Osteocyte (in vitro differentiated cells): ENCODE measurements at regions not wholly inside any gene's neighbourhood (a gene's known extent, or its start where the extent isn't known, plus 50 kb on each side); places are given as distances from the start of the nearest gene placed in this dataset.
"Not testable (repeated sequence)": the region's sequence is repeated elsewhere in the genome, so short reads cannot be mapped to it uniquely, and the experiment has no call there.

ENCODE experiments used
- DNase-seq: peaks from one replicate; pipeline ENCODE4 v3.0.0; 2021; ENCODE audit warnings: mixed read lengths; ENCODE audit not compliant: unreplicated experiment; ENCODE audit errors: extremely low spot score
- H3K27ac Mint-ChIP-seq: one replicate; pipeline ENCODE4 v1.8.0; 2021; ENCODE audit warnings: mild to moderate bottlenecking, mixed read lengths; ENCODE audit not compliant: unreplicated experiment
- H3K27me3 Mint-ChIP-seq: one replicate; pipeline ENCODE4 v1.8.0; 2021; ENCODE audit warnings: mixed read lengths; ENCODE audit not compliant: unreplicated experiment
- H3K36me3 Mint-ChIP-seq: one replicate; pipeline ENCODE4 v1.8.0; 2021; ENCODE audit warnings: mixed read lengths; ENCODE audit not compliant: unreplicated experiment
- H3K4me1 Mint-ChIP-seq: one replicate; pipeline ENCODE4 v1.8.0; 2021; ENCODE audit warnings: mixed read lengths; ENCODE audit not compliant: unreplicated experiment
- H3K4me3 Mint-ChIP-seq: one replicate; pipeline ENCODE4 v1.8.0; 2021; ENCODE audit warnings: mild to moderate bottlenecking, moderate library complexity, mixed read lengths; ENCODE audit not compliant: unreplicated experiment
- H3K9me3 Mint-ChIP-seq: one replicate; pipeline ENCODE4 v1.8.0; 2021; ENCODE audit warnings: mixed read lengths; ENCODE audit not compliant: unreplicated experiment
- CTCF ChIP-seq: fragments of 200-600 bp; sonication (generic); IDR thresholded peaks from 2 replicates; pipeline ENCODE4 v1.5.0; 2021; ENCODE audit warnings: antibody characterized with exemption, mild to moderate bottlenecking, moderate library complexity

DNA sequence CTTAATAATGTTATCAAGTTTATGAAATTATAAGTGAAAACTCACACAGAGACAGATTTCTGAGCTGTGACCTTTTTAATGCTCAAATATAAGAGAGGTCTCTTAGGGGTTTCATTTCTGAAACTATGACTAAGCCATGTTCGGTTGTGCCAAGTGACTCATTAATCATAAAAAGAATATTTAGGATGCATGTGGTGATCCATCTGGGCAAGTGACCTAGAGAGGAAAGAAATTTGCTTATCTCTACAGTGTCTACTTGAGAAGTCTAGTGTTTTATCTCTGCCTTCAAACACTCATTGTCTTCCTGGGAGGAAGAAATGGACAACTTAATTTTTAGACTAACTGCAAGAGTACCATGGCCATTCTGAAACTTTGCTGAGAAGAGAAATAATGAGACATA lies 545.3 kb upstream of the GRID2 start:
- no peak for DNase-seq
- H3K4me3 Mint-ChIP-seq: no peak overlapping the region
- H3K4me1 Mint-ChIP-seq: no peaks in the 10 kb centered on the region
- no peaks in the 10 kb centered on the region for H3K9me3 Mint-ChIP-seq
- H3K27ac Mint-ChIP-seq: no peak overlapping the region
- no peaks in the 10 kb centered on the region for H3K36me3 Mint-ChIP-seq
- no peaks in the 10 kb centered on the region for H3K27me3 Mint-ChIP-seq
- TF ChIP-seq CTCF: no peak

GRCh38 chr4:91764085-91764484 lies 539.7 kb upstream of the GRID2 start:
- no peaks in the 10 kb centered on the region for H3K36me3 Mint-ChIP-seq
- TF ChIP-seq CTCF: no peak
- no peaks in the 10 kb centered on the region for H3K9me3 Mint-ChIP-seq
- no peak overlapping the region for H3K27ac Mint-ChIP-seq
- H3K4me1 Mint-ChIP-seq: no peaks in the 10 kb centered on the region
- H3K4me3 Mint-ChIP-seq: no peak overlapping the region
- no peaks in the 10 kb centered on the region for H3K27me3 Mint-ChIP-seq
- no peak for DNase-seq

- Mint-ChIP-seq H3K36me3 (no peaks in the 10 kb centered on the region), H3K9me3 (peaks cover 26% of the 10 kb centered on the region), H3K4me1 (no peaks in the 10 kb centered on the region), H3K4me3 (no peak overlapping the region), H3K27me3 (no peaks in the 10 kb centered on the region), H3K27ac (no peak overlapping the region)
- no peak for DNase-seq
- TF ChIP-seq CTCF: no peak
These were observed 533.9 kb upstream of the GRID2 start for GRCh38 chr4:91769912-91770311.

DNA sequence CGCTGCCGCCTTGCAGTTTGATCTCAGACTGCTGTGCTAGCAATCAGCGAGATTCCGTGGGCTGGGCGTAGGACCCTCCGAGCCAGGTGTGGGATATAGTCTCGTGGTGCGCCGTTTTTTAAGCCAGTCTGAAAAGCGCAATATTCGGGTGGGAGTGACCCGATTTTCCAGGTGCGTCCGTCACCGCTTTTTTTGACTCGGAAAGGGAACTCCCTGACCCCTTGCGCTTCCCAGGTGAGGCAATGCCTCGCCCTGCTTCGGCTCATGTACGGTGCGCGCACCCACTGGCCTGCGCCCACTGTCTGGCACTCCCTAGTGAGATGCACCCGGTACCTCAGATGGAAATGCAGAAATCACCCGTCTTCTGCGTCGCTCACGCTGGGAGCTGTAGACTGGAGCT lies 512.1 kb upstream of the GRID2 start:
- not testable (repeated sequence) for H3K27me3 Mint-ChIP-seq, H3K27ac Mint-ChIP-seq, H3K4me1 Mint-ChIP-seq, DNase-seq, H3K36me3 Mint-ChIP-seq, H3K9me3 Mint-ChIP-seq
- H3K4me3 Mint-ChIP-seq: peak overlapping the region; percentile 69

GRCh38 chr4:91795947-91796346 lies 507.8 kb upstream of the GRID2 start:
- Mint-ChIP-seq H3K4me1 (no peaks in the 10 kb centered on the region), H3K27me3 (no peaks in the 10 kb centered on the region), H3K36me3 (no peaks in the 10 kb centered on the region), H3K9me3 (peaks cover 21% of the 10 kb centered on the region), H3K27ac (no peak overlapping the region), H3K4me3 (no peak overlapping the region)
- DNase-seq: no peak
- TF ChIP-seq CTCF: no peak

DNA sequence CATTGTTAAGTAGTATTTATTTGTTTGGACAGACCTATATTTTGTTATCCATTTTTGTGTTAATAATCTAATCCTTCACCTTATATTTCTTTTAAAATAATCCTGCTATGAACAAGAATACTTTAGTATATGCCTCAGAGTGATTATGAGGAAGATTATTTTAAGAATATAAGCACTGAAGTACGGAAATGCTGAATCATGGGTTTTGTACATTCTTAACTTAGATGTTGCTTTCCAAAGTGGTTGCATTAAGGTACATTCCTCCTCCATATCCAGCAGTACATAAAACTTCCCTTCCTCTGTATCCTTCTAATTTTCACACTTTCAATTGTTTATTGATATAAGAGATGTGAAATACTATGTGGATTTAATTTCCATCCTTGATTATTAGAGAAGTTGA lies 491.4 kb upstream of the GRID2 start:
- no peaks in the 10 kb centered on the region for H3K9me3 Mint-ChIP-seq
- H3K27me3 Mint-ChIP-seq: no peaks in the 10 kb centered on the region
- DNase-seq: no peak
- H3K4me3 Mint-ChIP-seq: no peak overlapping the region
- no peaks in the 10 kb centered on the region for H3K4me1 Mint-ChIP-seq
- no peak for TF ChIP-seq CTCF
- no peak overlapping the region for H3K27ac Mint-ChIP-seq
- H3K36me3 Mint-ChIP-seq: no peaks in the 10 kb centered on the region
